ENCODE measurements at regions not wholly inside any gene's neighbourhood (a gene's known extent, or its start where the extent isn't known, plus 50 kb on each side); places are given as distances from the start of the nearest gene placed in this dataset.
"Not testable (repeated sequence)": the region's sequence is repeated elsewhere in the genome, so short reads cannot be mapped to it uniquely, and the experiment has no call there.

- no peak for DNase-seq (ENCODE audit: low read depth in 1 of 2, low spot score in 1 of 2)
Observed at GRCh38 chr9:85162822-85163221, 493.3 kb downstream of the NTRK2 start.

GRCh38 chr9:85160944-85161343 lies 491.4 kb downstream of the NTRK2 start:
- DNase-seq (ENCODE audit: low read depth in 1 of 2, low spot score in 1 of 2): not testable (repeated sequence)

- no peak for DNase-seq (ENCODE audit: low read depth in 1 of 2, low spot score in 1 of 2)
Observed at GRCh38 chr9:85158512-85158911, 489.0 kb downstream of the NTRK2 start.

GRCh38 chr9:85157772-85158171 lies 488.2 kb downstream of the NTRK2 start:
- DNase-seq (ENCODE audit: low read depth in 1 of 2, low spot score in 1 of 2): no peak

- DNase-seq (ENCODE audit: low read depth in 1 of 2, low spot score in 1 of 2): no peak
Observed at GRCh38 chr9:85156652-85157051, 487.1 kb downstream of the NTRK2 start.

GRCh38 chr9:85155352-85155751 lies 485.8 kb downstream of the NTRK2 start:
- no peak for DNase-seq (ENCODE audit: low read depth in 1 of 2, low spot score in 1 of 2)

GRCh38 chr9:85151741-85152140 lies 482.2 kb downstream of the NTRK2 start:
- DNase-seq (ENCODE audit: low read depth in 1 of 2, low spot score in 1 of 2): no peak

GRCh38 chr9:85151162-85151561 lies 481.6 kb downstream of the NTRK2 start:
- no peak for DNase-seq (ENCODE audit: low read depth in 1 of 2, low spot score in 1 of 2)

GRCh38 chr9:85147046-85147640 lies 477.6 kb downstream of the NTRK2 start:
- no peak for DNase-seq (ENCODE audit: low read depth in 1 of 2, low spot score in 1 of 2)

- DNase-seq (ENCODE audit: low read depth in 1 of 2, low spot score in 1 of 2): no peak
Observed at GRCh38 chr9:85142968-85143367, 473.4 kb downstream of the NTRK2 start.

GRCh38 chr9:85142496-85142911 lies 473.0 kb downstream of the NTRK2 start:
- DNase-seq (ENCODE audit: low read depth in 1 of 2, low spot score in 1 of 2): no peak

GRCh38 chr9:85137696-85138095 lies 468.2 kb downstream of the NTRK2 start:
- DNase-seq (ENCODE audit: low read depth in 1 of 2, low spot score in 1 of 2): no peak

- no peak for DNase-seq (ENCODE audit: low read depth in 1 of 2, low spot score in 1 of 2)
Observed at GRCh38 chr9:85136987-85137386, 467.5 kb downstream of the NTRK2 start.

- no peak for DNase-seq (ENCODE audit: low read depth in 1 of 2, low spot score in 1 of 2)
Observed at GRCh38 chr9:85136507-85136906, 467.0 kb downstream of the NTRK2 start.

- no peak for DNase-seq (ENCODE audit: low read depth in 1 of 2, low spot score in 1 of 2)
Observed at GRCh38 chr9:85130764-85131163, 461.2 kb downstream of the NTRK2 start.

GRCh38 chr9:85130260-85130659 lies 460.7 kb downstream of the NTRK2 start:
- DNase-seq (ENCODE audit: low read depth in 1 of 2, low spot score in 1 of 2): no peak

GRCh38 chr9:85129514-85129913 lies 460.0 kb downstream of the NTRK2 start:
- DNase-seq (ENCODE audit: low read depth in 1 of 2, low spot score in 1 of 2): no peak

- no peak for DNase-seq (ENCODE audit: low read depth in 1 of 2, low spot score in 1 of 2)
Observed at GRCh38 chr9:85118990-85119755, 449.6 kb downstream of the NTRK2 start.

GRCh38 chr9:85117831-85118230 lies 448.3 kb downstream of the NTRK2 start:
- DNase-seq (ENCODE audit: low read depth in 1 of 2, low spot score in 1 of 2): no peak

- DNase-seq (ENCODE audit: low read depth in 1 of 2, low spot score in 1 of 2): no peak
Observed at GRCh38 chr9:85115473-85115872, 445.9 kb downstream of the NTRK2 start.

- DNase-seq (ENCODE audit: low read depth in 1 of 2, low spot score in 1 of 2): no peak
Observed at GRCh38 chr9:85114799-85115198, 445.3 kb downstream of the NTRK2 start.

- no peak for DNase-seq (ENCODE audit: low read depth in 1 of 2, low spot score in 1 of 2)
Observed at GRCh38 chr9:85112933-85113418, 443.4 kb downstream of the NTRK2 start.

GRCh38 chr9:85112391-85112790 lies 442.9 kb downstream of the NTRK2 start:
- DNase-seq (ENCODE audit: low read depth in 1 of 2, low spot score in 1 of 2): no peak

All from activated CD4-positive, alpha-beta T cell treated with anti-CD3 and anti-CD28 coated beads, Interleukin-2, amount 50 U/mL, for 24 hours (primary cell).